ENCODE measurements at regions not wholly inside any gene's neighbourhood (a gene's known extent, or its start where the extent isn't known, plus 50 kb on each side); places are given as distances from the start of the nearest gene placed in this dataset.

DNA sequence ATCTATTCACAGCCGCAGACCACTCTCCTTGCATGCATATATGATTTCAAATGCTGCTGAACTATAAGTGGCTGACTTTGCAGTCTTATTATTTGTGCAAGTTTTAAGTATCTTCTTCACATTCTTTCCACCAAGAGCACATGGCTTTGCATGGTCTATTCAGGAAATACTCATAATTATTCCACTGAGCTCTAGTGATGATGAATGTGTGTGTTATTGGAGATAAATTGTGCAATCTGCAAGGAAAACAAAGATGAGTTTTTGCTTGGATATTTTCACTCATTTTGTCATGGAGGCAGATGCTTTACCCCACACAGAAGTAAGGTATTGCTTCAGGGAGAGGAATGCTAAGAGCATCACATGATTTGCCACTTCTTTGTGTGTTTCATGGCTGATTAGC is 764.6 kb downstream of the TBC1D32 start:
- TF ChIP-seq CTCF (IDR thresholded peaks at IDR 0.05) (no peak), POLR2AphosphoS5 (IDR thresholded peaks at IDR 0.05) (no peak), EP300 (IDR thresholded peaks at IDR 0.05) (no peak), POLR2A (IDR thresholded peaks at IDR 0.05) (no peak)

All from sigmoid colon (tissue), 4 donors.